ENCODE measurements at regions not wholly inside any gene's neighbourhood (a gene's known extent, or its start where the extent isn't known, plus 50 kb on each side); places are given as distances from the start of the nearest gene placed in this dataset.
A peak's percentile ranks its signal among the peaks of the same experiment; 100 is the strongest.

DNA sequence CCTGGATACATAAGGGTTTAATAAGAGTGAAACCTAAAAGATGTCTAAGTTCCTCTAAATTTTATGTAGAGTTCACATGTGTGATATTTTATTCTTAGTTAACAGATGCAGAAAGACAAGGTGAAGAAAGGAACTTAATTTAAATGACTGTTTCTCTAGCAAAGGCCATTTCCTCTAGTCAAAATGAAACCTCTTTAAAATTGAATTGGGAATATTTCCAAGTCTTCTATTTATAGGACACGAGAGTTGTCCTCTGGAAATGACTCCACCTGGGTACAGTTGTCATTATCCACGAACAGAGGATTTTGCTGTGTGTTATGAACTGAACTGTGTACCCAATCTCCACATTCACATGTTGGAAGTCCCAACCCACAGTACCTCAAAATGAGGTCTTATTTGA, 64.5 kb upstream of the KCNK1 start:
- H3K4me3 ChIP-seq (ENCODE audit: low read depth, low read length), result no peak overlapping the region
- TF ChIP-seq, protein P1, sequence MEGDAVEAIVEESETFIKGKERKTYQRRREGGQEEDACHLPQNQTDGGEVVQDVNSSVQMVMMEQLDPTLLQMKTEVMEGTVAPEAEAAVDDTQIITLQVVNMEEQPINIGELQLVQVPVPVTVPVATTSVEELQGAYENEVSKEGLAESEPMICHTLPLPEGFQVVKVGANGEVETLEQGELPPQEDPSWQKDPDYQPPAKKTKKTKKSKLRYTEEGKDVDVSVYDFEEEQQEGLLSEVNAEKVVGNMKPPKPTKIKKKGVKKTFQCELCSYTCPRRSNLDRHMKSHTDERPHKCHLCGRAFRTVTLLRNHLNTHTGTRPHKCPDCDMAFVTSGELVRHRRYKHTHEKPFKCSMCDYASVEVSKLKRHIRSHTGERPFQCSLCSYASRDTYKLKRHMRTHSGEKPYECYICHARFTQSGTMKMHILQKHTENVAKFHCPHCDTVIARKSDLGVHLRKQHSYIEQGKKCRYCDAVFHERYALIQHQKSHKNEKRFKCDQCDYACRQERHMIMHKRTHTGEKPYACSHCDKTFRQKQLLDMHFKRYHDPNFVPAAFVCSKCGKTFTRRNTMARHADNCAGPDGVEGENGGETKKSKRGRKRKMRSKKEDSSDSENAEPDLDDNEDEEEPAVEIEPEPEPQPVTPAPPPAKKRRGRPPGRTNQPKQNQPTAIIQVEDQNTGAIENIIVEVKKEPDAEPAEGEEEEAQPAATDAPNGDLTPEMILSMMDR (IDR thresholded peaks at IDR 0.05; ENCODE audit: insufficient read depth, low read depth, low read length, missing control alignments), result no peak
- DNase-seq (ENCODE audit: low read depth), result peak; percentile 15

DNA sequence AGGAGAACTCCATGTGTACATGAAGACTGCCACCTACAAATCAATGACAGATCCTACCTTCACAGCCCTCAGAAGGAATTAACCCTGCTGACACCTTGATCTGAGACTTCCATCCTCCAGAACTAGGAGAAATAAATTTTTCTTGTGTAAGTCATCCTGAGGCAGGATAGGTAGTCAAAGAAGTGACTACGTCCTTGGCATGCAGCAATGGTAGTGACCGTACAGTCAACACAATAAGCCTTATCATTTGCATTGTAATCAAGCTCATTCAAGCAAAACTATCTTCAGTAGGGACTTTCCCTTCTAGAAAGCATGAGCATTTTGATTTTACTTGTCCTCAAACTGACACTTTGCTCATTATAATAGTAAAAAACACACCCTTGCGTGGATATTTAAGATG, 64.0 kb upstream of the KCNK1 start:
- TF ChIP-seq, protein P1 (IDR thresholded peaks at IDR 0.05; ENCODE audit: insufficient read depth, low read depth, low read length, missing control alignments), result no peak
- H3K4me3 ChIP-seq (ENCODE audit: low read depth, low read length), result no peak overlapping the region
- peak; percentile 22 for DNase-seq (ENCODE audit: low read depth)

DNA sequence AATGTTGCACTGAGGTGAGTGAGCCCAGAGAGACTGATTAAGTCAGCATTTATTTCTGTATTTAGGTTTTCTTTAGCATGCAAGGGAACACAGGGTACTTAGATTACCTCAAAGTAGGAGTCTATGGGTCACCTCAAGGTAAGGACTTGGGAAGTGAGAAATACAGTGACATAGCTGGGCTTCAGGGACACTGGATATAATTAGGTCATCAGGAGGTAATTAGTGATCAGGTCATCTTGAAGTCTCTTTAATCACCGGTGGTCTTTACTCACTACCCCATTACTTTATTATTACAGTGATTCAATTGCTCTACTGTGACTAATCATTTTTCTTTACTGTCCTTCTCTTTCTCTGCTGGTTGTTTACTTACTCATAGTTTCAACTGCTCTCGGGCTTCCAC, 59.9 kb upstream of the KCNK1 start:
- DNase-seq (ENCODE audit: low read depth), result no peak
- TF ChIP-seq, protein P1 (IDR thresholded peaks at IDR 0.05; ENCODE audit: insufficient read depth, low read depth, low read length, missing control alignments), result no peak

DNA sequence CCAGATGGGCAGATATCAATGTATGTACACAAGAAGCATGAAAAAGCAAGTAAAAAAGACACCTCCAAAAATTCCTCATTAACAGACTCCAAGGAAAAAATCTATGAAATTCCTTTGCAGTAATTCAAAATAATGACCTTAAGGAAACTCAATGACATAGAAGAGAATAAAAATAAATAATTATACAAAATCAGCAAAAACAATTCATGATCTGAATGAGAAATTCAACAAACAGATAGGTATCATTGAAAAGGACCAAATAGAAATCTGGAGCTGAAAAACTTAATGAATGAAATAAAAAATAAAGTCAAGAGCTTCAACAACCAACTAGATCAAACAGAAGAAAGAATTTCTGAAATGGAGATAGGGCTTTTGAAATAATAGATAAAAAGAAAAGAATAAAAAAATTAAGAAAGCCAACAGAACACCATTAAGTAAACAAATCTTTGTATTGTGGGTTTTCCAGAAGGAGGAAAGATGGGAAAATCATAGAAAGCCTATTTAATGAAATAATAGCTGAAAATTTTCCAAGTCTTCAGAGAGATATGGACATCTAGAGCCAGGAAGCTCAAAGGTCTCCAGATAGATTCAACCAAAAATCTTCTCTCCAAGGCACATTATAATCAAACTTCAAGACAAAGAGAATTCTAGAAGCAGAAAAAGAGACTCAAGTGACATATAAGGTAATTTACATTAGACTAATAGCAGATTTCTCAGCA, 52.0 kb upstream of the KCNK1 start:
- TF ChIP-seq, protein P1 (IDR thresholded peaks at IDR 0.05; ENCODE audit: insufficient read depth, low read depth, low read length, missing control alignments), result no peak
- DNase-seq (ENCODE audit: low read depth), result no peak

More for the DNA sequence above, 59.9 kb upstream of the KCNK1 start:
- H3K4me3 ChIP-seq (ENCODE audit: low read depth, low read length), result no peak overlapping the region

More for the DNA sequence above, 52.0 kb upstream of the KCNK1 start:
- H3K4me3 ChIP-seq (ENCODE audit: low read depth, low read length), result no peak overlapping the region
